Keratinocyte (primary cell): ENCODE measurements at regions not wholly inside any gene's neighbourhood (a gene's known extent, or its start where the extent isn't known, plus 50 kb on each side); places are given as distances from the start of the nearest gene placed in this dataset.

Experiments
- DNase-seq: peaks from one replicate; pipeline ENCODE4 v3.0.0-alpha.2; 2011; ENCODE audit warnings: low read depth, missing footprints, low spot score
- FAIRE-seq: peaks from 2 replicates; lab custom pipeline; 2011; peaks lifted over from hg19 to GRCh38; lab: Jason Lieb, UNC
- H2AFZ ChIP-seq: 2 replicates; pipeline ENCODE4 v1.6.0; 2012; ENCODE audit warnings: low read length, control low read depth, inconsistent platforms; ENCODE audit not compliant: control insufficient read depth
- H3K27ac ChIP-seq: 2 replicates; pipeline ENCODE4 v1.5.1; 2011; ENCODE audit warnings: low read length; ENCODE audit not compliant: control insufficient read depth, insufficient read depth
- H3K27me3 ChIP-seq: 3 replicates; pipeline ENCODE4 v1.6.0; 2011; ENCODE audit warnings: low read length; ENCODE audit not compliant: control insufficient read depth, insufficient read depth; ENCODE audit errors: extremely low read depth
- H3K36me3 ChIP-seq, 2 experiments: 2 replicates in 1 of 2; 3 replicates in 1 of 2; pipeline ENCODE4 v1.5.1; 2011; ENCODE audit warnings: low read length in 2 of 2, mild to moderate bottlenecking in 1 of 2; ENCODE audit not compliant: control insufficient read depth in 2 of 2, insufficient read depth in 2 of 2; ENCODE audit errors: extremely low read depth in 1 of 2
- H3K4me1 ChIP-seq: 3 replicates; pipeline ENCODE4 v1.5.1; 2011; ENCODE audit warnings: low read length; ENCODE audit not compliant: control insufficient read depth, insufficient read depth; ENCODE audit errors: extremely low read depth
- H3K4me2 ChIP-seq: 3 replicates; pipeline ENCODE4 v1.6.0; 2011; ENCODE audit warnings: low read depth, low read length; ENCODE audit not compliant: control insufficient read depth, insufficient read depth; ENCODE audit errors: extremely low read depth
- H3K4me3 ChIP-seq, 3 experiments: fragments of 200-600 bp in 1 of 3; sonication (generic) in 1 of 3; 2 replicates in 2 of 3; 3 replicates in 1 of 3; pipeline ENCODE4 v1.5.1; 2011 to 2016; ENCODE audit warnings: low read length in 3 of 3, mild to moderate bottlenecking in 3 of 3, control low read depth in 2 of 3, inconsistent platforms in 1 of 3, low read depth in 1 of 3, mixed read lengths in 1 of 3, mixed run types in 1 of 3, moderate library complexity in 1 of 3; ENCODE audit not compliant: control insufficient read depth in 2 of 3, insufficient read depth in 2 of 3; ENCODE audit errors: extremely low read depth in 1 of 3
- H3K79me2 ChIP-seq: 2 replicates; pipeline ENCODE4 v1.6.0; 2012; ENCODE audit warnings: low read length; ENCODE audit not compliant: control insufficient read depth, insufficient read depth
- H3K9ac ChIP-seq: 3 replicates; pipeline ENCODE4 v1.6.0; 2011; ENCODE audit warnings: low read length; ENCODE audit not compliant: control insufficient read depth, insufficient read depth; ENCODE audit errors: extremely low read depth
- H3K9me1 ChIP-seq: 3 replicates; pipeline ENCODE4 v1.6.0; 2011; ENCODE audit warnings: low read length; ENCODE audit not compliant: control insufficient read depth, insufficient read depth; ENCODE audit errors: extremely low read depth
- H3K9me3 ChIP-seq: 2 replicates; pipeline ENCODE4 v1.5.1; 2012; ENCODE audit warnings: low read depth, low read length; ENCODE audit not compliant: control insufficient read depth
- H4K20me1 ChIP-seq: 3 replicates; pipeline ENCODE4 v1.6.0; 2011; ENCODE audit warnings: low read length; ENCODE audit not compliant: control insufficient read depth, insufficient read depth; ENCODE audit errors: extremely low read depth
- EZH2 ChIP-seq: IDR thresholded peaks from one replicate; pipeline ENCODE4 v1.6.1; 2012; ENCODE audit warnings: inconsistent platforms, mild to moderate bottlenecking, low read length, moderate library complexity
- dilution Hi-C: fragments of 300-500 bp; cut with MboI; formaldehyde crosslinking; loops from one replicate; pipeline ENCODE4 v1.7.0; 2020; ENCODE audit warnings: low sequenced_read_pairs; ENCODE audit not compliant: extremely low pct_ligation_motif_present
- TF ChIP-seq, protein P1 (sequence below), 3 experiments: IDR thresholded peaks in 1 of 3; conservative IDR thresholded peaks in 1 of 3; optimal IDR thresholded peaks in 1 of 3; 2 replicates in 2 of 3; 3 replicates in 1 of 3; pipeline versions ENCODE3 to v1.5.1; 2011; ENCODE audit warnings: low read length in 3 of 3, mild to moderate bottlenecking in 3 of 3, moderate library complexity in 2 of 3, control low read depth in 1 of 3, inconsistent platforms in 1 of 3; ENCODE audit not compliant: insufficient read depth in 2 of 3; ENCODE audit errors: extremely low read depth in 1 of 3

DNA sequence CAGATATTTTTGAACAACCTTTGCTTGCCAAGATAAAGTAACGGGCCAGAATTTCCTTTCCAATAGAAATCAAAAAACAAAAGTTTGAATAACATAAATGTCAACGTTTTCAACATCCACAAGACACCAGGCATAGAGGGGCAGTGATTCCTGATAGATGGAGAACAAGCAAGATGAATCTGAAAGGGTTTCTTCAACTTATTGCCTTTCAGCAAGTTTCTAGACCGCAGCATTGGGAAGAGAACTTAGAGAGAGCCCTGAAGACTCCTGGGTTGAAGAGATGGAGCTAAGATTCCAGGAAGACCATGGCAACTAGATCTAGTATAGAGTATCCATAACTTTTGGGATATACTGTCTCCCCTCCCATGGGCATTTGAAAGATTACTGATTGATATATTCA lies 751.4 kb upstream of the CTNND2 start:
- no peak for DNase-seq
- no peak overlapping the region for H3K9ac ChIP-seq
- no peaks in the 10 kb centered on the region for H3K79me2 ChIP-seq
- H3K27ac ChIP-seq = no peak overlapping the region
- TF ChIP-seq, protein P1, sequence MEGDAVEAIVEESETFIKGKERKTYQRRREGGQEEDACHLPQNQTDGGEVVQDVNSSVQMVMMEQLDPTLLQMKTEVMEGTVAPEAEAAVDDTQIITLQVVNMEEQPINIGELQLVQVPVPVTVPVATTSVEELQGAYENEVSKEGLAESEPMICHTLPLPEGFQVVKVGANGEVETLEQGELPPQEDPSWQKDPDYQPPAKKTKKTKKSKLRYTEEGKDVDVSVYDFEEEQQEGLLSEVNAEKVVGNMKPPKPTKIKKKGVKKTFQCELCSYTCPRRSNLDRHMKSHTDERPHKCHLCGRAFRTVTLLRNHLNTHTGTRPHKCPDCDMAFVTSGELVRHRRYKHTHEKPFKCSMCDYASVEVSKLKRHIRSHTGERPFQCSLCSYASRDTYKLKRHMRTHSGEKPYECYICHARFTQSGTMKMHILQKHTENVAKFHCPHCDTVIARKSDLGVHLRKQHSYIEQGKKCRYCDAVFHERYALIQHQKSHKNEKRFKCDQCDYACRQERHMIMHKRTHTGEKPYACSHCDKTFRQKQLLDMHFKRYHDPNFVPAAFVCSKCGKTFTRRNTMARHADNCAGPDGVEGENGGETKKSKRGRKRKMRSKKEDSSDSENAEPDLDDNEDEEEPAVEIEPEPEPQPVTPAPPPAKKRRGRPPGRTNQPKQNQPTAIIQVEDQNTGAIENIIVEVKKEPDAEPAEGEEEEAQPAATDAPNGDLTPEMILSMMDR (optimal IDR thresholded peaks at IDR 0.05 in 1 of 3, IDR thresholded peaks at IDR 0.05 in 1 of 3, conservative IDR thresholded peaks at IDR 0.05 in 1 of 3; ENCODE audit: extremely low read depth in 1 of 3, insufficient read depth in 2 of 3, low read length in 3 of 3) = no peak
- no peaks in the 10 kb centered on the region for H3K4me1 ChIP-seq
- H4K20me1 ChIP-seq = no peaks in the 10 kb centered on the region
- no peak overlapping the region for H2AFZ ChIP-seq
- H3K4me3 ChIP-seq = no peak overlapping the region
- H3K9me1 ChIP-seq = no peaks in the 10 kb centered on the region
- no peaks in the 10 kb centered on the region for H3K9me3 ChIP-seq
- FAIRE-seq = no peak
- H3K4me2 ChIP-seq = no peak overlapping the region
- dilution Hi-C loops = no loop called here
- no peaks in the 10 kb centered on the region for H3K36me3 ChIP-seq
- no peaks in the 10 kb centered on the region for H3K27me3 ChIP-seq

DNA sequence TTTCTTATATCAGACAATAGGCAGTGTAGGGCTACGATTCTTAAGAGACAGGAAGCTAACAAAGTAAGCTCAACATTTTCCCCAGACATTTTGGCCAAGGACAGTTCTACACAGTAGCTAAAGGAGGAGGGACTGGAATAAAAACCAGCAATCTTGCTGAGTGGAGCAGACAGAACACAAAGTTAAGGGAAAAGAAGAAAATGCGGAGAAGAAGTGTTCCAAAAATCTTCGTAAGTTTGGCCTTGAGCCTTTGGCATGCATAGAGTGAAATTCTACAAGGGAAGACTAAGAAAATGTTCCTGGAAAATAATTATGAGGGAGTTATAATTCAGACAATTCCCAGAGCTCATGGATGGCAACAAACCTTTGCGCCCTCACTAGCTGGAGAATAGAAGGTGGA lies 748.0 kb upstream of the CTNND2 start:
- Histone ChIP-seq H3K4me1 (no peaks in the 10 kb centered on the region), H3K27ac (no peak overlapping the region), H3K79me2 (no peaks in the 10 kb centered on the region), H3K4me3 (no peak overlapping the region), H2AFZ (no peak overlapping the region), H3K9me1 (no peaks in the 10 kb centered on the region), H3K9ac (no peak overlapping the region), H3K27me3 (no peaks in the 10 kb centered on the region), H4K20me1 (no peaks in the 10 kb centered on the region), H3K9me3 (no peaks in the 10 kb centered on the region), H3K4me2 (no peak overlapping the region), H3K36me3 (no peaks in the 10 kb centered on the region)
- TF ChIP-seq, protein P1 (optimal IDR thresholded peaks at IDR 0.05 in 1 of 3, IDR thresholded peaks at IDR 0.05 in 1 of 3, conservative IDR thresholded peaks at IDR 0.05 in 1 of 3; ENCODE audit: extremely low read depth in 1 of 3, insufficient read depth in 2 of 3, low read length in 3 of 3) = no peak
- TF ChIP-seq EZH2 = no peak
- no peak for DNase-seq
- dilution Hi-C loops = no loop called here
- FAIRE-seq = no peak
